NCI-H460 (cell line): ENCODE measurements at regions not wholly inside any gene's neighbourhood (a gene's known extent, or its start where the extent isn't known, plus 50 kb on each side); places are given as distances from the start of the nearest gene placed in this dataset.
"Not testable (repeated sequence)": the region's sequence is repeated elsewhere in the genome, so short reads cannot be mapped to it uniquely, and the experiment has no call there.

ENCODE experiments used
- DNase-seq: peaks from one replicate; pipeline ENCODE4 v3.0.0-alpha.2; 2016; ENCODE audit warnings: low read depth; ENCODE audit errors: extremely low read depth
- small RNA-seq, 2 experiments: library from RNA; depleted of rRNA; stranded (forward); fragments of <200 nt; gene quantifications; one replicate each; pipeline ENCODE3, GENCODE V24; 2014

- not testable (repeated sequence) for DNase-seq
These were observed 89.1 kb downstream of the FAM72B start for GRCh38 chr1:121095014-121095413.

DNA sequence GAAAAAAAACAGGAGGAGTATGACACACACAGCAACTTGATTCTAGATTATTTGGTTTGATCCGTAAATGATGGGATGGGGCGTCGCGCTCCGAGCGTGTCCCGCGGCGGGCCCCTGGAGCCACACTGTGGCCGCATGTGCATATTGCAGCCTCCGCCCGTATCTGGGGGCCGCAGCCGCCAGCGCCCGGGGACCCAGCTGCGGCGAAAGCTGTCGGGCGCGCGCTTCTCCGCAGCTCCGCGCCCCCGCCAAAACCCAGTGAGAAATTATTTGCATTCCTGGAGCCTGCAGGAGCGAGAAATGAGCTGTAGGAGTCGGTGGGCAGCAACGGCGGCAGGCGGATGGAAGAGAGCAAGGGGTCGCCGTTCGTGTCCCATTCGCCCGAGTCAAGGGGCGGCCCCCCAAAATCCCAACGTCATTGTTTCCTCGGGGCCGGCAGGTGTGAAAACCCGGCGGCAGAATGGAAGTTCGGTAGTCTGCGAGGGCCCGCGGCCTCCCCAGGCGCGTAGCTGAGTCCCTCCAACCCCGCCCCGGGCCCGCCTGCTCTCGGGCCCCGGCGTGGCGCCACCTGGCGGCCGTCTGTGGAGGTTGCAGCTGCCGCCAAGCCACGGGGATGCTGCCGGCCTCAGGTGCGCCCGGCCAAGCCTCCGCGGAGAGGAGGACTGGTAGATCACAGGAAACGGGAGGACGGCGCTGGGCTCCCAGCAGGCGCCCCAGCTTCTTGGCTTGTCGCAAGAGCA, 86.8 kb downstream of the FAM72B start:
- DNase-seq: peak; percentile 39

GRCh38 chr1:121097867-121098215, 86.3 kb downstream of the FAM72B start:
- not testable (repeated sequence) for DNase-seq

DNA sequence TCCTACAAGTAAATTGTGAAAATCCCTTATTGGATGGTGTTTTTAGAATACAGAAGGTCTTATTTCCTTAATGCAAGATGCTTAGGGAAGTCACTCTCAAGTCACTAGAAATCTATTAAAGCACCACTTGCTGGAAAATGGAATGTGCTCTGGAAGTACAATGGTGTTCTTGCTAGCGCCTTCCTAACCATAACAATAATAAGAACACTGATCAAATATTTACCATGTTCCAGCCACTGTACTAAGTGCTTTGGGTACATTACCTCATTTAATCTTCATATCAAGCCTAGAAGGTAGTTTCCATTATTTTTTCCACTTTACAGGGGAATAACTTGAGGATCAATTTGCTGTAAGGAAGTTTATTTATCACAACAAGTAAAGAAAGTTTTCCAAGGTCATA, 75.1 kb downstream of the FAM72B start:
- DNase-seq: not testable (repeated sequence)

DNA sequence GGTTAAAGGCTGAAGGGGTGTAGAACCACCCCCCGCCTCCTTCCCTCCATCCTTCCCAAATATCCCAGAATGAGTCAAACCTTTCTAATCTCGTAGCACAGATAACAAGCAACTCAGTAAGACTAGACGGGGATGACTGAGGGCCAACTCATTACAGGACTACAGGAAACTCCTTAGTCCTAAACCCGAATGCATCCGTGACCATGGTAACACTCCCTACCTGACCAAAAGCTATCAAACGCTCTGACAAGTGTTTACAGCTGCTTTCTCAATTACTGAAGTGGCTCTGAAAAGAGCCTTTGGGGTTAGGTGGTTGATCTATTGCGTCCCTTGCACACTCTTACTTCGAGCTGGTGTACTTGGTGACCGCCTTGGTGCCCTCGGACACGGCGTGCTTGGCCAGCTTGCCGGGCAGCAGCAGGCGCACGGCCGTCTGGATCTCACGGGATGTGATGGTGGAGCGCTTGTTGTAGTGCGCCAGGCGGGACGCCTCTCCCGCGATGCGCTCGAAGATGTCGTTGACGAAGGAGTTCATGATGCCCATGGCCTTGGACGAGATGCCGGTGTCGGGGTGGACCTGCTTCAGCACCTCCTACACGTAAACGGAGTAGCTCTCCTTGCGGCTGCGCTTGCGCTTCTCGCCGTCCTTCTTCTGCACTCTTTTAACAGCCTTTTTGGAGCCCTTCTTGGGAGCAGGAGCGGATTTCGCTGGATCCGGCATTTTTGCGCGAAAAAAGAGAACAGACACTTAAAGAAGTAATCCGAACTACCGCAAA, 67.4 kb downstream of the FAM72B start:
- not testable (repeated sequence) for DNase-seq

- not testable (repeated sequence) for DNase-seq
These were observed 66.9 kb downstream of the FAM72B start for GRCh38 chr1:121117298-121117611.

GRCh38 chr1:121117622-121118479, 66.3 kb downstream of the FAM72B start:
- DNase-seq: not testable (repeated sequence)

Small RNA genes in the stretch of these regions (small RNA-seq; reads per million reads assigned to genes)
- gene RF00003 (0.44 to 6.2 reads per million in 2 experiments), gene RNVU1-4 (1.2 to 23.6 reads per million in 2 experiments)
